ENCODE measurements at regions not wholly inside any gene's neighbourhood (a gene's known extent, or its start where the extent isn't known, plus 50 kb on each side); places are given as distances from the start of the nearest gene placed in this dataset.

DNA sequence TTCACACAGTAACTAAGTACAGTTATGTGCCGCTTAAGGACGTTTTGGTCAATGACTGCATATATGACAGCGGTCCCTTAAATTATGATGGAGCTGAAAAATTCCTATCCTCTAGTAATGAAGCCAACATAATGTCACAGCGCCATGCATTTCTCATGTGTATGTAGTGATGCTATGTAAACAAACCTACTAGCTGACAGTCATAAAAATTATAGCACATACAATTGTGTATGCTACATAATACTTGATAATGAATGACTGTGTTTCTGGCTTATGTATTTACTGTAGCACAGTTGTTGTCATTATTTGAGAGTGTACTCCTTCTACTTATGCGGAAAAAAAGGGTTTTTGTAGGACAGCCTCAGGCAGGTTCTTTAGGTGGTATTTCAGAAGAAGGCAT, 99.7 kb downstream of the DACT1 start:
- ATAC-seq = no peak
- TF ChIP-seq OSR1 (CRISPR knock-in tag; IDR thresholded peaks at IDR 0.05) (no peak), ARNTL (CRISPR knock-in tag; IDR thresholded peaks at IDR 0.05; ENCODE audit: borderline replicate concordance, low read depth) (no peak), ZNF565 (CRISPR knock-in tag; conservative IDR thresholded peaks at IDR 0.05; ENCODE audit: low read depth) (no peak), ESRRG (CRISPR knock-in tag; IDR thresholded peaks at IDR 0.05) (no peak), ZFP30 (CRISPR knock-in tag; IDR thresholded peaks at IDR 0.05) (no peak), PATZ1 (CRISPR knock-in tag; IDR thresholded peaks at IDR 0.05; ENCODE audit: borderline replicate concordance) (no peak), ZNF8 (CRISPR knock-in tag; IDR thresholded peaks at IDR 0.05) (no peak), ISL1 (CRISPR knock-in tag; IDR thresholded peaks at IDR 0.05) (no peak), RARB (CRISPR knock-in tag; IDR thresholded peaks at IDR 0.05) (no peak), SNAI2 (CRISPR knock-in tag; IDR thresholded peaks at IDR 0.05) (no peak), TOX (CRISPR knock-in tag; IDR thresholded peaks at IDR 0.05; ENCODE audit: borderline replicate concordance) (no peak), PPARA (CRISPR knock-in tag; IDR thresholded peaks at IDR 0.05; ENCODE audit: borderline replicate concordance) (no peak), TSHZ2 (CRISPR knock-in tag; IDR thresholded peaks at IDR 0.05) (no peak)
- TF ChIP-seq, protein P1, sequence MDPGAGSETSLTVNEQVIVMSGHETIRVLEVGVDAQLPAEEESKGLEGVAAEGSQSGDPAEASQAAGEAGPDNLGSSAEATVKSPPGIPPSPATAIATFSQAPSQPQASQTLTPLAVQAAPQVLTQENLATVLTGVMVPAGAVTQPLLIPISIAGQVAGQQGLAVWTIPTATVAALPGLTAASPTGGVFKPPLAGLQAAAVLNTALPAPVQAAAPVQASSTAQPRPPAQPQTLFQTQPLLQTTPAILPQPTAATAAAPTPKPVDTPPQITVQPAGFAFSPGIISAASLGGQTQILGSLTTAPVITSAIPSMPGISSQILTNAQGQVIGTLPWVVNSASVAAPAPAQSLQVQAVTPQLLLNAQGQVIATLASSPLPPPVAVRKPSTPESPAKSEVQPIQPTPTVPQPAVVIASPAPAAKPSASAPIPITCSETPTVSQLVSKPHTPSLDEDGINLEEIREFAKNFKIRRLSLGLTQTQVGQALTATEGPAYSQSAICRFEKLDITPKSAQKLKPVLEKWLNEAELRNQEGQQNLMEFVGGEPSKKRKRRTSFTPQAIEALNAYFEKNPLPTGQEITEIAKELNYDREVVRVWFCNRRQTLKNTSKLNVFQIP (CRISPR knock-in tag; IDR thresholded peaks at IDR 0.05; ENCODE audit: borderline replicate concordance, low read depth) = no peak

DNA sequence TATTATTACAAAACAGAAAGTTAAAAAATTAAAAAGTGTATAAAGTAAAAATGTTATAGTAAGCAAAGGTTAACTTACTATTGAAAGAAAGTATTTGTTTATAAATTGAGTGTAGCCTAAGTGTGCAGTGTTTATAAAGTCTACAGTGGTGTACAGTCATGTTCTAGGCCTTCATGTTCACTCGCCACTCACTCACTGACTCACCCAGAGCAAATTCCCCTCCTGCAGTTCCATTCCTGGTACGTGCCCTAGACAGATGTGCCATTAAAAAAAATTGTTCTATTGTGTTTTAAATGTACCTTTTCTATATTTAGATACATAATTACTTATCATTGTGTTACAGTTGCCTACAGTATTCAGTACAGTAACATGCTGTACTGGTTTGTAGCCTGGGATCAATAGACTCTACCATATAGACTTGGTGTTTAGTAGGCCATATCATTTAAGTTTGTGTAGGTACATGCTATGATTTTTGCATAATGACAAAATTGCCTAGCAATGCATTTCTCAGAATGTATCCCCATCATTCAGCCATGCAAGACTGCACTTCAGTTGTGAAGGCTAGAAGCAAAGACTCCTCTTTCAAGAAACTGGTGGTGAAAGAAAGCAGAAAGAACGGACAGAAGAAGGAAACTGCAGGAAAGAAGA, 100.6 kb downstream of the DACT1 start:
- ATAC-seq = peak; percentile 95
- TF ChIP-seq SNAI2 (CRISPR knock-in tag; IDR thresholded peaks at IDR 0.05) = no peak
- TF ChIP-seq TOX (CRISPR knock-in tag; IDR thresholded peaks at IDR 0.05; ENCODE audit: borderline replicate concordance) = no peak
- TF ChIP-seq ZNF565 (CRISPR knock-in tag; conservative IDR thresholded peaks at IDR 0.05; ENCODE audit: low read depth) = no peak
- TF ChIP-seq ISL1 (CRISPR knock-in tag; IDR thresholded peaks at IDR 0.05) = no peak
- no peak for TF ChIP-seq CSRNP3 (CRISPR knock-in tag; IDR thresholded peaks at IDR 0.05)
- TF ChIP-seq TSHZ2 (CRISPR knock-in tag; IDR thresholded peaks at IDR 0.05) = no peak
- TF ChIP-seq PPARA (CRISPR knock-in tag; IDR thresholded peaks at IDR 0.05; ENCODE audit: borderline replicate concordance) = no peak
- no peak for TF ChIP-seq GLIS3 (CRISPR knock-in tag; IDR thresholded peaks at IDR 0.05)

DNA sequence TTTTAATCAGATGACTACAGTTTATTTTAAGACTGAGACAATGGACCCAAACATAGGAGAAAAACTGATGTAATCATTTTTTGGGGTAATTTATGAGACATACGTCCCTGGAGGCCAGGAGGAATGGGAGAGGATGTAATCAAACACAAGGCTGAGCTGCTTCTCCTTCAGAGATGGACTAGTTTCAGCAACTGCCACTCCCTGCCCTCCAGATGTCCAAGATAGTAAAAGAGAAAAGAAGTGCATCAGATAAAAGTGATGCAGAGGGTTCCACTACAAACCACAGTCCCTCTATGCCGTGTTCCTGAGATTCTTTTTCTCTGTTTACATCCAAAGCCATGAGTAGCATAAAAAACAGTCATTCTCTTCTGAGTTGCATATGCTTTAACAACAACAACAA, 101.1 kb downstream of the DACT1 start:
- TF ChIP-seq BACH2 (CRISPR knock-in tag; IDR thresholded peaks at IDR 0.05; ENCODE audit: borderline replicate concordance) (no peak), TCF4 (CRISPR knock-in tag; IDR thresholded peaks at IDR 0.05; ENCODE audit: borderline replicate concordance) (no peak), ZNF70 (CRISPR knock-in tag; IDR thresholded peaks at IDR 0.05) (no peak), TSHZ2 (CRISPR knock-in tag; IDR thresholded peaks at IDR 0.05) (no peak), ZC3H10 (CRISPR knock-in tag; IDR thresholded peaks at IDR 0.05) (no peak), ZNF8 (CRISPR knock-in tag; IDR thresholded peaks at IDR 0.05) (no peak), OSR1 (CRISPR knock-in tag; IDR thresholded peaks at IDR 0.05) (no peak)

More for the DNA sequence above, 101.1 kb downstream of the DACT1 start:
- no peak for ATAC-seq
